ENCODE measurements at regions not wholly inside any gene's neighbourhood (a gene's known extent, or its start where the extent isn't known, plus 50 kb on each side); places are given as distances from the start of the nearest gene placed in this dataset.

DNA sequence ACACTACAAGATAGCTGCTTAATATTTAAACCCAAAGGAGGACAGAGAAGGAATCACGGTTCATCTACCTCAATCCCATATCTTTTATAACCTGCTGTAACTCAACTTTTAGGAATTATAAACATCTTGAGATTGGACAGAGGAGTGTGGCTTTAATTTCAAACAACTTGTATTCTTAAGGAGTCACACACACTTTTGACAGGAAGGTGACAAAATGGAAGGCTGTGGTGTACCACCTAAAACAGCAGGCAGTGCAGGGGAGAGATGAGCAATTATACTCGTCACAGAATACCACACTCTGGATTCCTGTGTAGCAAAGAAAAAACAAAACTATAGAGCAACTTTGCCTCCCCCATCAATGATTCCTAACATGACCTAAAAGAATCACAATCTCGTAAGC, 194.8 kb downstream of the ZEB2 start:
- no peak overlapping the region for H3K27ac ChIP-seq
- TF ChIP-seq CTCF (conservative IDR thresholded peaks at IDR 0.05) (no peak), ZFX (IDR thresholded peaks at IDR 0.05) (no peak)

GRCh38 chr2:144324446-144325045, 195.4 kb downstream of the ZEB2 start:
- no peak overlapping the region for H3K27ac ChIP-seq
- TF ChIP-seq CTCF (conservative IDR thresholded peaks at IDR 0.05) (no peak), ZFX (IDR thresholded peaks at IDR 0.05) (no peak)

GRCh38 chr2:144323946-144324345, 196.0 kb downstream of the ZEB2 start:
- TF ChIP-seq CTCF (conservative IDR thresholded peaks at IDR 0.05) = no peak
- TF ChIP-seq ZFX (IDR thresholded peaks at IDR 0.05) = no peak
- H3K27ac ChIP-seq = no peak overlapping the region

- TF ChIP-seq ZFX (IDR thresholded peaks at IDR 0.05) (no peak), CTCF (conservative IDR thresholded peaks at IDR 0.05) (no peak)
- no peak overlapping the region for H3K27ac ChIP-seq
These were observed 197.5 kb downstream of the ZEB2 start for GRCh38 chr2:144322379-144322778.

GRCh38 chr2:144320491-144320890, 199.4 kb downstream of the ZEB2 start:
- H3K27ac ChIP-seq = no peak overlapping the region
- TF ChIP-seq CTCF (conservative IDR thresholded peaks at IDR 0.05) = no peak

GRCh38 chr2:144317071-144317738, 202.7 kb downstream of the ZEB2 start:
- no peak overlapping the region for H3K27ac ChIP-seq
- TF ChIP-seq ZFX (IDR thresholded peaks at IDR 0.05) = no peak
- no peak for TF ChIP-seq CTCF (conservative IDR thresholded peaks at IDR 0.05)

DNA sequence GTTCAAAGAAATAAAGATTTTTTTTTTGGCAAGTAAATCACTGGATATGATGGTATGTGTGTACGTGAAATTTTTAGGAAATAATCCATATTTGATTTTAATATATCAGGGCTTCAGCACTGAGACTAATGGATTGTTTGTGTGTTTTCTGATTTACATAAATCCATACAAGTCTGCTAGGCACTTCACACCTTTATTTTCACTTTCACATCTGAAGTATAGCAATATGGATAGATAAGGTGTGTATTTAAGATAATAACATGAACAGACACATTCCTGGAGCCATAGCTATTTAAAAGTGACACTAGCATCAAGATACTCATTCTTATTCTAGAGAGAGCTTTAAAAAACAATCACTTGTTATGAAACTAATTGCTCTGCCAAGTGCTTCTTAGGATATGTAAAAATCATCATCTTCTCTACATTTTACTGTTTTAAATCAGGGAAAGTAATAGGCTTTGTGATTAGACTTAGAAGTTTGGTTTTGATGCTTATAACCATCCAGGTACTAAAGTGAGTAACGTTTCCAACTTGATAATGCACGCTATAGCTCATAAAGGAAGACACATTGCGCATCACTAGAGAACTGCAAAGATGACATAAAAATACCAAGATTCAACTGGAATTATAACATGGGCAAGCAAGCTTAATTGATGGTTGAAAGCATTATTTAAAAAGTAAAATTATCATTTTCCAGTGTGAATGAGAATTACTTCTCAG, 208.9 kb downstream of the ZEB2 start:
- no peak for TF ChIP-seq ZFX (IDR thresholded peaks at IDR 0.05)
- TF ChIP-seq CTCF (conservative IDR thresholded peaks at IDR 0.05) = no peak
- H3K27ac ChIP-seq = no peak overlapping the region

Measured in C4-2B (cell line).